H9 (cell line): ENCODE measurements at regions not wholly inside any gene's neighbourhood (a gene's known extent, or its start where the extent isn't known, plus 50 kb on each side); places are given as distances from the start of the nearest gene placed in this dataset.

ENCODE experiments used
- DNase-seq: peaks from one replicate; pipeline ENCODE4 v3.0.0-alpha.2; 2017
- H2AFZ ChIP-seq: one replicate; pipeline ENCODE4 v1.6.1; 2013; ENCODE audit warnings: mild to moderate bottlenecking, low read length, control low read depth, moderate library complexity
- H2AK5ac ChIP-seq: 2 replicates; pipeline ENCODE4 v1.6.1; 2013; ENCODE audit warnings: low read length, control low read depth, mixed read lengths; ENCODE audit not compliant: insufficient read length
- H2BK120ac ChIP-seq: one replicate; pipeline ENCODE4 v1.6.1; 2013; ENCODE audit warnings: low read depth, mild to moderate bottlenecking, low read length, control low read depth, inconsistent platforms; ENCODE audit not compliant: poor library complexity, severe bottlenecking
- H2BK12ac ChIP-seq: 2 replicates; pipeline ENCODE4 v1.6.1; 2013; ENCODE audit warnings: low read length, control low read depth, mixed read lengths, low read depth; ENCODE audit not compliant: insufficient read length
- H2BK15ac ChIP-seq: 2 replicates; pipeline ENCODE4 v1.6.1; 2013; ENCODE audit warnings: low read depth, low read length, control low read depth
- H2BK20ac ChIP-seq: one replicate; pipeline ENCODE4 v1.6.1; 2013; ENCODE audit warnings: low read depth, mild to moderate bottlenecking, low read length, control low read depth, inconsistent platforms; ENCODE audit not compliant: poor library complexity, severe bottlenecking
- H2BK5ac ChIP-seq: 2 replicates; pipeline ENCODE4 v1.6.1; 2013; ENCODE audit warnings: low read length, control low read depth, mixed read lengths; ENCODE audit not compliant: insufficient read length
- H3K14ac ChIP-seq: 2 replicates; pipeline ENCODE4 v1.6.1; 2013; ENCODE audit warnings: low read length, control low read depth; ENCODE audit not compliant: insufficient read depth
- H3K18ac ChIP-seq: 2 replicates; pipeline ENCODE4 v1.6.1; 2013; ENCODE audit warnings: low read depth, mild to moderate bottlenecking, mixed read lengths, low read length, control low read depth; ENCODE audit not compliant: insufficient read length
- H3K23ac ChIP-seq: 2 replicates; pipeline ENCODE4 v1.6.1; 2013; ENCODE audit warnings: low read length, control low read depth, mixed read lengths, low read depth; ENCODE audit not compliant: insufficient read length
- H3K23me2 ChIP-seq: 2 replicates; pipeline ENCODE4 v1.6.1; 2013; ENCODE audit warnings: low read depth, mild to moderate bottlenecking, mixed read lengths, low read length, control low read depth; ENCODE audit not compliant: insufficient read length, poor library complexity, severe bottlenecking
- H3K27ac ChIP-seq: 2 replicates; pipeline ENCODE4 v1.5.1; 2013; ENCODE audit warnings: low read length, control low read depth, mixed read lengths, low read depth; ENCODE audit not compliant: insufficient read length
- H3K27me3 ChIP-seq: 2 replicates; pipeline ENCODE4 v1.6.1; 2013; ENCODE audit warnings: low read length, control low read depth, inconsistent platforms; ENCODE audit not compliant: insufficient read depth
- H3K4ac ChIP-seq: 2 replicates; pipeline ENCODE4 v1.6.1; 2013; ENCODE audit warnings: low read depth, mild to moderate bottlenecking, control low read depth, inconsistent platforms, low read length, moderate library complexity
- H3K4me1 ChIP-seq: 2 replicates; pipeline ENCODE4 v1.6.1; 2013; ENCODE audit warnings: low read length, control low read depth, inconsistent platforms; ENCODE audit not compliant: insufficient read depth
- H3K4me2 ChIP-seq: 2 replicates; pipeline ENCODE4 v1.6.1; 2013; ENCODE audit warnings: low read length, control low read depth, mixed read lengths; ENCODE audit not compliant: insufficient read length, insufficient read depth
- H3K56ac ChIP-seq: 2 replicates; pipeline ENCODE4 v1.6.1; 2013; ENCODE audit warnings: low read depth, mild to moderate bottlenecking, mixed read lengths, low read length, control low read depth; ENCODE audit not compliant: insufficient read length
- H3K79me1 ChIP-seq: 2 replicates; pipeline ENCODE4 v1.6.1; 2013; ENCODE audit warnings: low read depth, mild to moderate bottlenecking, moderate library complexity, low read length, control low read depth, inconsistent platforms; ENCODE audit not compliant: insufficient read depth, poor library complexity, severe bottlenecking
- H3K79me2 ChIP-seq: 2 replicates; pipeline ENCODE4 v1.6.1; 2013; ENCODE audit warnings: low read length, control low read depth, inconsistent platforms; ENCODE audit not compliant: insufficient read depth
- H3K9ac ChIP-seq: 2 replicates; pipeline ENCODE4 v1.6.1; 2013; ENCODE audit warnings: low read length, control low read depth, mixed read lengths; ENCODE audit not compliant: insufficient read length; ENCODE audit errors: extremely low read depth
- H3K9me3 ChIP-seq: one replicate; pipeline ENCODE4 v1.6.1; 2013; ENCODE audit warnings: low read depth, low read length, inconsistent platforms; ENCODE audit not compliant: control insufficient read depth
- H3T11ph ChIP-seq: one replicate; pipeline ENCODE4 v1.6.1; 2013; ENCODE audit warnings: mild to moderate bottlenecking, low read length, control low read depth, inconsistent platforms
- H4K20me1 ChIP-seq: one replicate; pipeline ENCODE4 v1.6.1; 2013; ENCODE audit not compliant: control insufficient read depth, insufficient read length, insufficient read depth
- H4K5ac ChIP-seq: 2 replicates; pipeline ENCODE4 v1.6.1; 2013; ENCODE audit warnings: low read depth, mild to moderate bottlenecking, mixed read lengths, low read length, control low read depth; ENCODE audit not compliant: insufficient read length
- H4K8ac ChIP-seq: replicated peaks from 2 replicates; pipeline ENCODE4 v1.6.1; 2013; ENCODE audit warnings: low read length, control low read depth, mixed read lengths, low read depth; ENCODE audit not compliant: insufficient read length
- H4K91ac ChIP-seq: 2 replicates; pipeline ENCODE4 v1.6.1; 2013; ENCODE audit warnings: low read depth, mild to moderate bottlenecking, moderate library complexity, mixed read lengths, low read length, control low read depth; ENCODE audit not compliant: insufficient read length
- H3K27ac Mint-ChIP-seq, 3 experiments: 2 replicates in 2 of 3; 3 replicates in 1 of 3; pipeline ENCODE4 v1.8.0; 2020 to 2021; ENCODE audit warnings: mixed read lengths in 3 of 3, mild to moderate bottlenecking in 1 of 3, moderate library complexity in 1 of 3
- H3K27me3 Mint-ChIP-seq: 2 replicates; pipeline ENCODE4 v1.8.0; 2021; ENCODE audit warnings: low read depth, mild to moderate bottlenecking, moderate library complexity, mixed read lengths
- H3K36me3 Mint-ChIP-seq, 3 experiments: 2 replicates in 2 of 3; 3 replicates in 1 of 3; pipeline ENCODE4 v1.8.0; 2020 to 2021; ENCODE audit warnings: low read depth in 3 of 3, mixed read lengths in 3 of 3; ENCODE audit not compliant: insufficient read depth in 1 of 3
- H3K4me1 Mint-ChIP-seq, 2 experiments: 2 replicates each; pipeline ENCODE4 v1.8.0; 2020; ENCODE audit warnings: mixed read lengths in 2 of 2
- H3K4me3 Mint-ChIP-seq, 2 experiments: 2 replicates in 1 of 2; 3 replicates in 1 of 2; pipeline ENCODE4 v1.8.0; 2020 to 2021; ENCODE audit warnings: mild to moderate bottlenecking in 2 of 2, mixed read lengths in 2 of 2, moderate library complexity in 1 of 2
- H3K9me3 Mint-ChIP-seq, 2 experiments: 2 replicates in 1 of 2; 3 replicates in 1 of 2; pipeline ENCODE4 v1.8.0; 2020; ENCODE audit warnings: mild to moderate bottlenecking in 2 of 2, mixed read lengths in 2 of 2, moderate library complexity in 1 of 2
- CTCF ChIP-seq: fragments of 200-600 bp; sonication (generic); conservative IDR thresholded peaks from 3 replicates; pipeline ENCODE4 v1.8.0; 2021; ENCODE audit warnings: antibody characterized with exemption, mild to moderate bottlenecking
- WGBS: extraction: QIAGEN DNeasy Blood & Tissue Kit; methylation state at CpG from one replicate; pipeline ENCODE4 v1.1.7; 2013; ENCODE audit warnings: missing lambda C conversion rate, low lambda C conversion rate, mixed read lengths; ENCODE audit not compliant: insufficient read length; ENCODE audit errors: extremely low coverage; 5-methylcytosine and 5-hydroxymethylcytosine counted together

- Histone ChIP-seq H3K9ac (no peak overlapping the region), H2AFZ (no peak overlapping the region), H3K4ac (no peak overlapping the region), H3T11ph (no peak overlapping the region), H2BK20ac (no peak overlapping the region), H3K9me3 (no peaks in the 10 kb centered on the region), H3K23ac (no peak overlapping the region), H2AK5ac (no peak overlapping the region), H3K79me1 (no peaks in the 10 kb centered on the region), H4K5ac (no peak overlapping the region), H2BK120ac (no peak overlapping the region), H4K20me1 (no peaks in the 10 kb centered on the region), H3K27me3 (no peaks in the 10 kb centered on the region), H2BK12ac (no peak overlapping the region), H3K23me2 (no peaks in the 10 kb centered on the region), H3K4me2 (no peak overlapping the region), H3K79me2 (no peaks in the 10 kb centered on the region), H4K8ac (no peak overlapping the region), H3K4me1 (no peaks in the 10 kb centered on the region), H3K14ac (no peak overlapping the region; the same call in 1 of the 2 replicates), H2BK15ac (no peak overlapping the region), H3K27ac (no peak overlapping the region), H3K18ac (no peak overlapping the region), H4K91ac (no peak overlapping the region), H3K56ac (no peak overlapping the region), H2BK5ac (no peak overlapping the region)
- WGBS: no CpG with 5 or more reads among the region's 17 CpGs
- no peaks in the 10 kb centered on the region; the same call in 1 of the 2 replicates for H3K27me3 Mint-ChIP-seq
- no peaks in the 10 kb centered on the region for H3K9me3 Mint-ChIP-seq
- TF ChIP-seq CTCF: no peak
- DNase-seq: no peak
- no peak overlapping the region for H3K4me3 Mint-ChIP-seq
- peaks cover 2 to 10% of the 10 kb centered on the region in 2 experiments; a peak in 3 of 4 replicates for H3K4me1 Mint-ChIP-seq
- H3K36me3 Mint-ChIP-seq: no peaks in the 10 kb centered on the region
- H3K27ac Mint-ChIP-seq: 0 out of 7 replicates have a peak overlapping the region, but pooled peaks of 2 of the 3 experiments have one; percentile 8 to 66
Observed at GRCh38 chr3:13223574-13224237, 150.5 kb upstream of the IQSEC1 start.
